H1 (cell line): ENCODE measurements at regions not wholly inside any gene's neighbourhood (a gene's known extent, or its start where the extent isn't known, plus 50 kb on each side); places are given as distances from the start of the nearest gene placed in this dataset.

ENCODE experiments used
- ATF3 ChIP-seq: IDR thresholded peaks from 2 replicates; pipeline ENCODE4 v1.6.1; 2011; ENCODE audit warnings: low read depth, mild to moderate bottlenecking, low read length; ENCODE audit not compliant: insufficient read depth
- CBX8 ChIP-seq: fragments of 300-800, 300-1000 bp; sonication (generic); IDR thresholded peaks from 2 replicates; pipeline ENCODE4 v1.7.1; 2016; ENCODE audit warnings: low read depth, low read length, borderline replicate concordance
- CEBPB ChIP-seq: IDR thresholded peaks from 2 replicates; pipeline ENCODE4 v1.6.1; 2012; ENCODE audit warnings: low read depth, low read length
- CREB1 ChIP-seq: IDR thresholded peaks from 2 replicates; pipeline ENCODE4 v1.6.1; 2012; ENCODE audit warnings: inconsistent platforms
- CTCF ChIP-seq, 3 experiments: IDR thresholded peaks; 1 replicate in 2 of 3; 2 replicates in 1 of 3; pipeline versions ENCODE4 v1.5.1 to v1.6.1; 2011; ENCODE audit warnings: low read length in 3 of 3, mild to moderate bottlenecking in 3 of 3, inconsistent platforms in 2 of 3, low read depth in 1 of 3, moderate library complexity in 1 of 3; ENCODE audit not compliant: insufficient read depth in 1 of 3; ENCODE audit errors: control extremely low read depth in 1 of 3
- FOSL1 ChIP-seq: IDR thresholded peaks from 2 replicates; pipeline ENCODE4 v1.6.1; 2011; ENCODE audit warnings: mild to moderate bottlenecking, low read depth, low read length, moderate library complexity; ENCODE audit not compliant: insufficient read depth
- GABPA ChIP-seq: IDR thresholded peaks from 2 replicates; pipeline ENCODE4 v1.6.1; 2011; ENCODE audit warnings: mild to moderate bottlenecking, low read length, moderate library complexity, borderline replicate concordance; ENCODE audit not compliant: insufficient read depth
- JUND ChIP-seq: IDR thresholded peaks from 2 replicates; pipeline ENCODE4 v1.6.1; 2011; ENCODE audit warnings: mild to moderate bottlenecking, improper control_type of control experiment, low read length
- POLR2AphosphoS5 ChIP-seq: IDR thresholded peaks from 2 replicates; pipeline ENCODE4 v1.6.1; 2011; ENCODE audit warnings: low read depth, low read length
- RFX5 ChIP-seq: IDR thresholded peaks from 2 replicates; pipeline ENCODE4 v1.6.1; 2011; ENCODE audit warnings: low read depth, low read length, improper control_type of control experiment, borderline replicate concordance
- TAF1 ChIP-seq: IDR thresholded peaks from 2 replicates; pipeline ENCODE4 v1.6.1; 2011; ENCODE audit warnings: mild to moderate bottlenecking, low read depth, low read length
- TEAD4 ChIP-seq: IDR thresholded peaks from 2 replicates; pipeline ENCODE4 v1.6.1; 2012; ENCODE audit warnings: low read depth, low read length, inconsistent platforms, mixed read lengths

GRCh38 chr2:239551206-239551605, 150.4 kb upstream of the HDAC4 start:
- TF ChIP-seq ATF3 (no peak), CTCF (IDR thresholded peaks at IDR 0.05; ENCODE audit: control extremely low read depth in 1 of 3, insufficient read depth in 1 of 3, low read depth in 1 of 3, low read length in 3 of 3) (no peak), GABPA (no peak), CEBPB (no peak), POLR2AphosphoS5 (no peak), TEAD4 (no peak), CREB1 (no peak), RFX5 (no peak), JUND (no peak), CBX8 (no peak), TAF1 (no peak), FOSL1 (no peak)
